Astrocyte of the cerebellum (primary cell): ENCODE measurements at regions not wholly inside any gene's neighbourhood (a gene's known extent, or its start where the extent isn't known, plus 50 kb on each side); places are given as distances from the start of the nearest gene placed in this dataset.

Experiments
- DNase-seq: peaks from one replicate; pipeline ENCODE4 v3.0.0-alpha.2; 2011; ENCODE audit warnings: low read depth
- H3K4me3 ChIP-seq: 2 replicates; pipeline ENCODE4 v1.5.1; 2011; ENCODE audit warnings: mild to moderate bottlenecking, low read depth, low read length, moderate library complexity
- in situ Hi-C: cut with HindIII; loops from 2 replicates; pipeline ENCODE4 v1.10.0; 2017; ENCODE audit warnings: low sequenced_read_pairs
- TF ChIP-seq, protein P1 (sequence below): IDR thresholded peaks from 2 replicates; pipeline ENCODE4 v1.5.1; 2012; ENCODE audit warnings: low read length, low read depth, moderate library complexity, mild to moderate bottlenecking; ENCODE audit errors: missing control alignments

DNA sequence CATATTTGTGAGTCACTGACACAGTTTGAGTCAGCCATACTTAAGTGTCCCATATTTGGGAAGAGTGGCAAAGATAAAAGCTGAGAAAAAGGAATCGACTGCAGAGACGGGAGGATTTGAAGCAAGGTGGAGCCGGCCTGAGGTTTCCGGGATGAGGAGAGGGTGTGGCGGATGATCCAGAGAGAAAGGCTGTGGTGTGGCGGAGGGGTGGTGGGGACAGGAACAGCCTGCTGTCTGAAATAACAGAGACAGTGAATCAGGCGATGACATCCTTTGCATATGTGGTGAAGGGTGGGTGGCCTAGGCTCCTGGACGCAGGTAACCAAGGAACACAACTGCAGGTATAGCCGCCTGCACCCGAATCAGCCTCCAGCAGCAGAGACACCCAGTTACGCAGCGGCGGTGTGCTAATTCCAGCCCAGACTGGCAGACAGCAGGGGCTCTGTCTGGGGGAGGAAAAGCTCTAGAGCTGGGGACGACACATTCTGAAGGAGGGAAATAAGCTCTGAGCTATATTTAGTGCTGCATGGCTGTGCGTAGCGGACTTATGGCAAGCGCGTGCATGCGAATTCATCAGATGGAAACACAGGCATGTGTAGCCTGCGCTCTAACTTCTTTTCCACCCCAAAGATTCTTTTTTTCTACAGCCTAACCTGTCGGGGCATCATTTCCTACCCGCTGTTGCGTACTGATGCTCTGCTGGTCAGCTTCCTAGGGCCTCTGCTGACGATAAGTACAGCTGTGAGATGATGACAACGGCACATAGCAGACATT lies 62.7 kb upstream of the BARX2 start:
- no peak for DNase-seq
- no peak overlapping the region for H3K4me3 ChIP-seq
- in situ Hi-C loops = no loop called here
- TF ChIP-seq, protein P1, sequence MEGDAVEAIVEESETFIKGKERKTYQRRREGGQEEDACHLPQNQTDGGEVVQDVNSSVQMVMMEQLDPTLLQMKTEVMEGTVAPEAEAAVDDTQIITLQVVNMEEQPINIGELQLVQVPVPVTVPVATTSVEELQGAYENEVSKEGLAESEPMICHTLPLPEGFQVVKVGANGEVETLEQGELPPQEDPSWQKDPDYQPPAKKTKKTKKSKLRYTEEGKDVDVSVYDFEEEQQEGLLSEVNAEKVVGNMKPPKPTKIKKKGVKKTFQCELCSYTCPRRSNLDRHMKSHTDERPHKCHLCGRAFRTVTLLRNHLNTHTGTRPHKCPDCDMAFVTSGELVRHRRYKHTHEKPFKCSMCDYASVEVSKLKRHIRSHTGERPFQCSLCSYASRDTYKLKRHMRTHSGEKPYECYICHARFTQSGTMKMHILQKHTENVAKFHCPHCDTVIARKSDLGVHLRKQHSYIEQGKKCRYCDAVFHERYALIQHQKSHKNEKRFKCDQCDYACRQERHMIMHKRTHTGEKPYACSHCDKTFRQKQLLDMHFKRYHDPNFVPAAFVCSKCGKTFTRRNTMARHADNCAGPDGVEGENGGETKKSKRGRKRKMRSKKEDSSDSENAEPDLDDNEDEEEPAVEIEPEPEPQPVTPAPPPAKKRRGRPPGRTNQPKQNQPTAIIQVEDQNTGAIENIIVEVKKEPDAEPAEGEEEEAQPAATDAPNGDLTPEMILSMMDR = no peak

DNA sequence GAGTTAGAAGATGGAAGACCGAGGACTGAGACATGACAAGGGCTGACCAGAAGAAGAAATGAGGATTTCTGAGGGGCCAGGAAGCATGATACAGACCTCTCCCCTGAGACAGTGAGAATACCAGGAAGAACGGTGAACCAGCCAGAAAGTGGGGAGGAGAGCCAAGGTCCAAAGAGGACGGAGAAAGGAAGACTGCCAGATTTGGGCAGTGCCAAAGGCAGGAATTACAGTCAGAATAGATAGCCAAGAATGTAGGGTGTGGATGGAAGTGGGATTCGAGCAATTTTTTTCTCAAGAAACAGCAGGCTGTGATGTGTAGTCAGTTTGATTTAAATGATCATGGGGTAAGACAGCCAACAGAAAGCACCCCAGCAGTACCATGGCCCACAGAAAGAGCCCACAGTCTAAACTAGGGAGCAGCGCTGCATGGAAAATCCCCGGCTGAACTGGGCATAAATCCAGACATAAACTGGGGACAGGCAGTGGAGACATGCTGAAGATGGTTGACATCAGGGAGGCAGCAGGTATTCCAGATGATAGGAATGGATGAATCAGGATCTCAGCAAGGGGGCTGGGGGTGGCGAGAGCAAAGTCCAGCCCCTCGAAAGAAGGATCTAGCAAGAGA lies 67.3 kb upstream of the BARX2 start:
- TF ChIP-seq, protein P1 = no peak
- no peak overlapping the region for H3K4me3 ChIP-seq
- in situ Hi-C loops = no loop called here
- no peak for DNase-seq

- no peak overlapping the region for H3K4me3 ChIP-seq
- in situ Hi-C loops = no loop called here
- DNase-seq = no peak
- TF ChIP-seq, protein P1 = no peak
Measured at GRCh38 chr11:129307162-129307561, 68.5 kb upstream of the BARX2 start.

- in situ Hi-C loops = no loop called here
- TF ChIP-seq, protein P1 = no peak
- DNase-seq = no peak
Measured at GRCh38 chr11:129302386-129303101, 73.1 kb upstream of the BARX2 start.

DNA sequence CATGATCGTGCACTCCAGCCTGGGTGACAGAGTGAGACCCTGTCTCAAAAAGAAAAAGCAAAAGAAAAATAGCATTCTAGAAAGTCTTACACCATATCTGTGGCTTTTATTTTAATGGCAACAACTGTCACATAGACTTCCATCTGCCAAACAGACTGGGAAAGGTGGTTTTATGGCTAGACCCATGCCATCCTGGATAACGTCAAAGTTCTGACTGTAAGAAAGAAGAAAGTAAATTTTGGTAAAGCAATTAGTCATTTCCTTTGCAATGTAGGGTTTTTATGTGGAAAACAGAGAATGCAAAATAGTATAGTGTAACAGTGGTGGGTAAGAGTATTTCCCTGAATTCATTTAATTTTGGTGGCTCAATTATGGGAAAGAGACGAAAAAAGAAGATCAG lies 75.5 kb upstream of the BARX2 start:
- in situ Hi-C loops = no loop called here
- DNase-seq = no peak

More at GRCh38 chr11:129302386-129303101, 73.1 kb upstream of the BARX2 start:
- no peak overlapping the region for H3K4me3 ChIP-seq

DNA sequence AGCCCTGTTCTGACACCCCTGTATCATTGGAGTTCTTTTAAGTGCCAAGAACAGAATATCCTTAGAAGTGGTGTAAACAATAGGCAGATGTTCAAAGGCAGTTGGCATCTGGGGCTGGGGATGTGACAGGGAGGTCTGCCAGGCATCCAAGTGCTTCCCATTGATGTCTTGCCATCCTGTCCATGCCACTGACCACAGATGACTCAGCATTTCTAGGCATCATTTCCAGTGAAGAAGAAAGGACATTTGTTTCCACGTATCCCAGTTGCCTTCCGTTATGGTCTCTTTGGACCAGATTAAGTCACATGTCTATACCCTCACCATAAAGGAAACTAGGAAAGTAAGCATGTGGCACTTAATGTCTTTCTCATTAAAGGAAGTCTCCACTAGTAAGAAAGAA lies 76.7 kb upstream of the BARX2 start:
- no peak overlapping the region for H3K4me3 ChIP-seq
- TF ChIP-seq, protein P1 = no peak
- in situ Hi-C loops = loop anchor here (25.0 kb wide), 1 partner anchor 187 kb away; no protein-coding TSS in a partner anchor
- no peak for DNase-seq

More for the DNA sequence above, 75.5 kb upstream of the BARX2 start:
- TF ChIP-seq, protein P1 = no peak
- H3K4me3 ChIP-seq = no peak overlapping the region
